ENCODE measurements at regions not wholly inside any gene's neighbourhood (a gene's known extent, or its start where the extent isn't known, plus 50 kb on each side); places are given as distances from the start of the nearest gene placed in this dataset.
"Not testable (repeated sequence)": the region's sequence is repeated elsewhere in the genome, so short reads cannot be mapped to it uniquely, and the experiment has no call there.

GRCh38 chr15:45812200-45812599 is 177.4 kb downstream of the SQOR start:
- DNase-seq: no peak

- not testable (repeated sequence) for DNase-seq
These were observed 182.7 kb downstream of the SQOR start for GRCh38 chr15:45817578-45817977.

DNA sequence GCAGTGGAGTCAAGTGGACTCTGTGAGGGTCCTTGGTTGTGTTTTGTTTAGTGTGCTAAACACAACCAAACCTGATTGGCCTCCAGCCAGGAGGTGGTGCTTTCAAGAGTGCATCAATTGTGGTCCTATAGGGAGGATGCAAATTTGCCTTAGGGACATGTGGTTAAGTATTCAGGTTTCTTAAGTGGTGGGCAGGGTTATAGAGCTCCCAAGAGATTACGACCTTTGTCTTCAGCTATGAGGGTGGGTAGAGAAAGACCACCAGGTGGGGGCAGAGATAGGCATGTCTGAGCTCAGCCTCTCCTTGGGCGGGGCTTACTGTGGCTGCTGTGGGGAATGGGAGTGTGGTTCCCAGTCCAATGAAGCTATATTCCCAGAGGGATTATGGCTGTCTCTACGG is 186.6 kb downstream of the SQOR start:
- no peak for DNase-seq

DNA sequence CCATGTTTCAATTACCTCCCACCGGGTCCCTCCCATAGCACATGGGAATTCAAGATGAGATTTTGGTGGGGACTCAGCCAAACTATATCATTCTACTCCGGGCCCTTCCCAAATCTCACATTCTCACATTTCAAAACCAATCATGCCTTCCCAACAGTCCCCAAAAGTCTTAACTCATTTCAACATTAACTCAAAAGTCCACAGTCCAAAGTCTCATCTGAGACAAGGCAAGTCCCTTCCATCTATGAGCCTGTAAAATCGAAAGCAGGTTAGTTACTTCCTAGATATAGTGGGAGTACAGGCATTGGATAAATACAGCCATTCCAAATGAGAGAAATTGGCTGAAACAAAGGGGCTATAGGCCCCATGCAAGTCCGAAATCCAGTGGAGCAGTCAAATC is 188.1 kb downstream of the SQOR start:
- DNase-seq: not testable (repeated sequence)

- no peak for DNase-seq
These were observed 192.4 kb downstream of the SQOR start for GRCh38 chr15:45827275-45827674.

- no peak for DNase-seq
These were observed 192.9 kb downstream of the SQOR start for GRCh38 chr15:45827766-45828165.

- no peak for DNase-seq
These were observed 194.7 kb downstream of the SQOR start for GRCh38 chr15:45829336-45830153.

DNA sequence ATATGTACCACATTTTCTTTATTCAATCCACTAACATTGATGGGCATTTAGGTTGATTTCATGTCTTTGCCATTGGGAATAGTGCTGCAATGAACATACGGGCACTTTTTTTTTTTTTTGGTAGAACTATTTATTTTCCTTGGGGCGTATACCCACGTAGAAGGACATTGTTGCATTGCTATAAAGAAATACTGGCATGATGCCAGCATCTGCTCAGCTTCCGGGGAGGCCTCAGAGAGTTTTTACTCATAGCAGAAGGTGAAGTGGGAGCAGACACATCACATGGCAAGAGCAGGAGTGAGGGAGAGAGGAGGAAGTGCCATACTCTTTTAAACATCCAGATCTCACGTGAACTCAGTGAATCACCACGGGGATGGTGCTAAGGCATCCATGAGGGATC is 197.0 kb downstream of the SQOR start:
- DNase-seq: no peak

DNA sequence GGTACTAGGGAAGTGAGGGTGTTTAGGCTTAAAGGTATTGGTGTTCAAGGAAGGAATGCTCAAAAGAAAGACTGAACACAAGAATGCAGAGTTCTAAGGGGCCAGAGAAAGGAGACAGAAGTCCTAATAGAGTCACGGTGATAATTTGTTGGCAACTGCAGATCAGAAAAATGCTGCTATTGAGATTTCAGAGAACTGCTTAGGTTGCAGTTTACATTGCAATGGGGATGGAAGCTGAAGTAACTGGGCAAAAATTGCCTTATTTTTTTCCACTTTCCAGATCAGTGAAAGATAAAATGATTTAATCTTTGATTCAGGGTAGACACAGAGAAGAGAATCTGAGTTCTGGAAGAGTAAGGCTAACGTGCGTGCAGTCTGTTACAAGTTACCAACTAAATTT is 199.8 kb downstream of the SQOR start:
- DNase-seq: no peak

DNA sequence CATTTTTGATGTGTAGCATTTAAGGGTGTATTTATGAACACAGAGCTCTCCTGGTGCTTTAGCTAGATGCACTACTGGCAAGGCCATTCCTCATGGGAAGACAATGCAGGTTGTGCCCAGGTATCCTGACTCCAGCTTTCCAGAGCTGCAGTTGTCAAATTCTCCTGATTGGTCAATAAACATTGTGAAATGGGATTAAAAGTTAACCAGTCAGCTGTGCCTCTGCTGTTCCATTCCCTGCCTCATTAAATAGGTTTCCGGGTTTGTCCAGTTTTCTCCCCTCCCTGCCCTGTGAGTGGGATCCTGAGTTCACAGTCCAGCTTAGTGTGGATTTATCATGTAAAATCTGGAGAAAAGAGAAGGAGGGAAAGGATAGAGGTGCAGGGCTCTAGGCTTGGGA is 207.3 kb downstream of the SQOR start:
- DNase-seq: no peak

DNA sequence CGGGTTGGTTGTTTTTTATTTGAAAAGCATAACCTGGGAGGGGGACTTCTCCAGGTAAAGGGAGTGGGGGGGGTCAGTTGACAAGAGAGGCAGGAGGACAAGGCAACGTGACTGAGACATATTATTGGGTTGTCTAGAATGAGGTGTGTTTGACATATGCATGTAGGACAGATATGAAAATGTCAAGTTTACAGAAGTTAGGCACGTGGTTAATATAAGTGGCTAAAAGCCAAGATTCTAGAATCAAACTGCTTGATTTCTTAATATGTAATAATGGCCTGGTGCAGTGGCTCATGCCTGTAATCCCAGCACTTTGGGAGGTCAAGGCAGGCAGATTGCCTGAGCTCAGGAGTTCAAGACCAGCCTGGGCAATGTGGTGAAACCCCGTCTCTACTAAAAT is 212.8 kb downstream of the SQOR start:
- no peak for DNase-seq

GRCh38 chr15:45849136-45849535 is 214.3 kb downstream of the SQOR start:
- DNase-seq: no peak

GRCh38 chr15:45854455-45855202 is 219.8 kb downstream of the SQOR start:
- no peak for DNase-seq

DNA sequence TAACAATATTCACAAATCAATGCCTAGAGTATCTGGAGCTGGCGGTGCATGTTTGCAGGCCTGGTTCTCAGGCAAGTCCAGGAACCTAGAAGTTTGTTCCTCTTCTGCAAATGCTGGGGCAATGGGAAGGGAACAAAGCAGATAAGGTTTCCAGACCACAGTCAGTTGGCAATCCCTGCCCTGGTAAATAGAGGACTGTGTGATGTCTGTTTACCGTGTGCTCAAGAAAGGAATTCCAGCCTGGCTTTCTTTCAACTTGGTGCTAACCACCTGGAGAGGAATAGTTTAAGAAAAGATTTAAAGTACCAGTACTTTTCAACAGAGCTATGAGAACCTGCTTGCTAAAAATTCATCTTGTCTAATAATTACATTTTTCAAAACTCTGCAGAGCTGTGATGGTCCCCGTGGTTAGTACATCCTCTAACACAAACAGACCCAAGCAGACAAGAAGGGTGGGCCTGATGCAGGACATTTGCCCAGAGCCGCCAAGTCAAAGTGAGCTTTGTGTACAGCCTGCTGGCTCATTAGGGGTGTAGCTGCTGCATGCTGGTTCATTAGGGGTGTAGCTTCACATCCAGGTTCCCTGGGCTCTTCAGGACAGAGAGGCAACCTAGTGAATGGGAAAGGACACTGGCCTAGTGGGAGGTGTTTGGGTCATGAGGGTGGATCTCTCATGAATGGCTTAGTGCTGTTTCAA is 220.5 kb downstream of the SQOR start:
- DNase-seq: no peak

DNA sequence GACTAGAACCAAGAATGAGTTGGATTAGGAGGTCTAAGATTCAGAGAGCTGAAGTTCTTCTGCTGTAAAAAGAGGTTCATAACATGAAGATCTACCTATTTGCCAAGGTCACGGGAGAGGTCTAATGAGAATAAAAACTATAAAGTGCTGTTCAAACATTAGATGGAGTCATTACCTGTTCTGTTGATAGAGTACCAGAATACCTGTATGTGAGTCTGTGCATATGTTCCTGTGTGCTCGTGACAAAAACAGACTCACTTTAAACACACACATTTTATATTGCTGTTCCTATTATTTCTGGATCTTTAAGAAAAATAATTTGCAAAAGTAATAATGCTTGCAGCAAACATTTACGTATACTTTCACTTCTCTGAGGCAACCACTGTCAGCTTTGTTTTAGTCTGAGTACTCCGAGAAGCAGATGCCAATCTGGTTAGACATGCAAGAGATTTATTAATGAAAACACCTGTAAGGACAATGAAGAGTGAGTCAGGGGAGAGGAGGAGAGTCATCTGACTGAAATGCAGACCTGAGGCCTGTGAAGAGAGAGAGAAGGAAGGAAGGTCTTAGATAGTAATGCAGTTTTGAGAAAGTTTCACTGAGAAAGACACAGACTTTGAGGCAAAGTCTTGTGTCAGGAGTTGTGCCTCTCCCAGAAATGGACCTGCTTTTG is 221.2 kb downstream of the SQOR start:
- peak; percentile 2 for DNase-seq

GRCh38 chr15:45857291-45857690 is 222.5 kb downstream of the SQOR start:
- DNase-seq: no peak

DNA sequence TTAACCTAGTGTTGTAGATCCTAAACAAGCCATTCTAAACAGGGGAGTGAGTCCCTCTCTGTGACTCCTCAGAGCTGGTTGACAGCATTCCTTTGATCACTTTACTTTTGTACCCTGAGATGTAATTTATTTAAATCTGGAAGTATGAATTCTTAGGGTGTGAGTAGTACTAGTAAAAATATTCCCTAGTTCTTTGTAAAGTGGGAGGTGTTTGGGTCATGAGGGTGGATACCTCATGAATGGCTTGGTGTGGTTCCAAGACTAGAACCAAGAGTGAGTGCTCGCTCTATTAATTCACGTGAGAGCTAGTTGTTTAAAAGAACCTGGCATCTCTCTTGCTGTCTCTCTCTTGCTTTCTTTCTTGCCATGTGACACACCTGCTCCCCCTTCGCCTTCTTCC is 223.7 kb downstream of the SQOR start:
- no peak for DNase-seq

DNA sequence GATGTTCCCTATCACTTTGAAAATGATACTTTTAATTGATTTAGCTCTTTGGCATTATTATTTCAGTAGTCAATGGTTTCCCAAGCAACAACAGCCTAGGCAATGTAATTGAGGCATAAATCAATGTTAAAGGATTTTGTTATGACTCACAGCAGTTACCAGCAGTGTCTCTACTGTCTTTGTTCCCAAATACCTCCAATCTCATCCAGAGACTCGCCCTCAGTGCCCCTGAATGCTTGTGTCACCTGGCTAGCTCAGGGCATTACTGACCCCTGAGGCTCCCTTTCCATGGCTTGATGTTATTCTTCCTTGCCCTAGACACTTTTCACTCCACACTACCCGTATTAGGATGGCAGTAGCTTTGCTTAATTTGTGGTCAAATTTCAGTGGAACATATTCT is 227.2 kb downstream of the SQOR start:
- DNase-seq: no peak

DNA sequence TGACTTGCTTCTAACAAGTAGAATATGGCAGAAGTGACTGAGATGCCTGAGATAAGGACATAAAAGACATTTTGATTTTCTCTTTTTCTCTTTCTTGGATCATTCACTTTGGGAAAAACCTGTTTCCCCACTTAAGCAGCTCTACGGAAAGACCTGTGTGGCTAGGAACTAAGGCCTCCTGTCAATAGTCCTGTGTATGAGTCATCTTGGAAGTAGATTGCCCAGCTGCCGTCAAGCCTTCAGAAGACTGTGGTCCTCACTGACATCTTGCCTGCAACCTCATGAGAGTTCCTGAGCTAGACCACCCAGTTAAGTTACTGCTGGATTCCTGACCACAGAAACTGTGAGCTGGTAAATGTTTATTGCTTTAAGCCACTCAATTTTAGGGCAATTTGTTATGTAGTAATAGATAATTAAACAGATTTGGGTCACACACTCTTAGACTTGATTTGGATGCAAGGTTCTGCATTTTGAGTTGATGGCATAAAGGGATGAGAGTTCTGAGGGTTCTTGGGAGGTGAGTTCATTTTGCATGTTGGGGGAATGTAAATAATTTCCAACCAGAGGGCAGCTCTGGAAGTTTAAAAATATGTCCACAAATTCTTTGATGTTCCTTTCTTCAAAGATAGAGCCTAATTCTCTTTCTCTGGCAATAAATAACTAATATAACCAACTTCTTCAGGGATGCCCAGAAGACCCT is 229.2 kb downstream of the SQOR start:
- DNase-seq: no peak

GRCh38 chr15:45866616-45867015 is 231.8 kb downstream of the SQOR start:
- no peak for DNase-seq

DNA sequence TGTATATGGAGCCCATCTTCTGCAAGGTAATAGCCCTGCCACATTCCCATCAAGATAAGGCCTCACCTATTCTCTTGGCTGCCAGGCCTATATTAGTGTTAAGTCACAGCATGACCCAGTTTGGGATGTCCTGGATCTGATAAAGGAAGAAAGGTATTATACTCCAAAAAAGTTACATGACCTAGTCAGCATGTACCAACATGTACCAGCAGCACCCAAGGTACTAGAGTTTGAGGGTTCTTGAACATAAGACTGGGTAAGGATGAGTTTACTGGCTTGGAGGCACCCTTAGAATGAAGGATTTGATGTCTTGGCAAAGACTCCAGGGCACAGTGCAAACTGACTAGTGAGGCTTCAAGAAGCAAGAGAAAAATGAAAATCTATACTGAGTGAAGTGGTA is 232.5 kb downstream of the SQOR start:
- DNase-seq: no peak

- DNase-seq: no peak
These were observed 233.4 kb downstream of the SQOR start for GRCh38 chr15:45868109-45868691.

All from fibroblast of skin of abdomen (primary cell).